ENCODE measurements at regions not wholly inside any gene's neighbourhood (a gene's known extent, or its start where the extent isn't known, plus 50 kb on each side); places are given as distances from the start of the nearest gene placed in this dataset.

DNA sequence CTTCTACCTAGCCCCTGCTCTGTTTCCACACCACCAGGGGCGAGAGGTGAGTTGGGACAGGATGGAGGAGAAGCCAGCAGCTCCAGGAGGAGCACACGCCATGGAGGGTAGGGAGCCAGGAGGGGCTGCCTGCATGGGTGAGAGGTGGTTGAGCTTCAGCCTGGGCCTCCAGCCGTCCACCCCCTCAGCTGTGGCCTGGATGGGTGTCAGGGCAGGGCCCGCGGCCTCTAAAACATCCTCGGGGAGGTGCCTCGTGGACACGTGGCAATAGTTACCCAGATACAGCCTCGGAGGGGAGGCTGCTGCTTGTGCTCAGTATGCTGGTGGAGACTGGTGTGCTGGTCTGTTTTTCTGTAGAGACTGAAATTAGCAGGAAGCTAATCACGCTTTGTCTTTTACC is 104.7 kb upstream of the GSE1 start:
- TF ChIP-seq EZH2phosphoT487 (IDR thresholded peaks at IDR 0.05; ENCODE audit: borderline replicate concordance, low read length): no peak
- TF ChIP-seq, protein P1, sequence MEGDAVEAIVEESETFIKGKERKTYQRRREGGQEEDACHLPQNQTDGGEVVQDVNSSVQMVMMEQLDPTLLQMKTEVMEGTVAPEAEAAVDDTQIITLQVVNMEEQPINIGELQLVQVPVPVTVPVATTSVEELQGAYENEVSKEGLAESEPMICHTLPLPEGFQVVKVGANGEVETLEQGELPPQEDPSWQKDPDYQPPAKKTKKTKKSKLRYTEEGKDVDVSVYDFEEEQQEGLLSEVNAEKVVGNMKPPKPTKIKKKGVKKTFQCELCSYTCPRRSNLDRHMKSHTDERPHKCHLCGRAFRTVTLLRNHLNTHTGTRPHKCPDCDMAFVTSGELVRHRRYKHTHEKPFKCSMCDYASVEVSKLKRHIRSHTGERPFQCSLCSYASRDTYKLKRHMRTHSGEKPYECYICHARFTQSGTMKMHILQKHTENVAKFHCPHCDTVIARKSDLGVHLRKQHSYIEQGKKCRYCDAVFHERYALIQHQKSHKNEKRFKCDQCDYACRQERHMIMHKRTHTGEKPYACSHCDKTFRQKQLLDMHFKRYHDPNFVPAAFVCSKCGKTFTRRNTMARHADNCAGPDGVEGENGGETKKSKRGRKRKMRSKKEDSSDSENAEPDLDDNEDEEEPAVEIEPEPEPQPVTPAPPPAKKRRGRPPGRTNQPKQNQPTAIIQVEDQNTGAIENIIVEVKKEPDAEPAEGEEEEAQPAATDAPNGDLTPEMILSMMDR (IDR thresholded peaks at IDR 0.05; ENCODE audit: low read depth, low read length, poor library complexity, severe bottlenecking): no peak
- Histone ChIP-seq H3K79me2 (ENCODE audit: control insufficient read depth, low read length) (no peaks in the 10 kb centered on the region), H3K4me3 (ENCODE audit: low read length) (no peak overlapping the region), H3F3A (ENCODE audit: control insufficient read depth, insufficient read depth) (no peaks in the 10 kb centered on the region), H4K20me1 (ENCODE audit: control insufficient read depth, insufficient read depth, low read depth, low read length) (no peaks in the 10 kb centered on the region), H3K27ac (ENCODE audit: low read depth, low read length) (no peak overlapping the region), H3K9me3 (ENCODE audit: control insufficient read depth, insufficient read depth, low read length) (no peaks in the 10 kb centered on the region), H3K27me3 (ENCODE audit: control insufficient read depth, low read length) (peaks cover 3% of the 10 kb centered on the region; the same call in 1 of the 2 replicates), H3K9me2 (replicated peaks; ENCODE audit: control insufficient read depth, low read length) (no peaks in the 10 kb centered on the region), H3K4me2 (ENCODE audit: low read length) (no peak overlapping the region), H3K36me3 (ENCODE audit: control insufficient read depth, low read length) (no peaks in the 10 kb centered on the region), H3K4me1 (ENCODE audit: control insufficient read depth, low read length) (no peaks in the 10 kb centered on the region)

DNA sequence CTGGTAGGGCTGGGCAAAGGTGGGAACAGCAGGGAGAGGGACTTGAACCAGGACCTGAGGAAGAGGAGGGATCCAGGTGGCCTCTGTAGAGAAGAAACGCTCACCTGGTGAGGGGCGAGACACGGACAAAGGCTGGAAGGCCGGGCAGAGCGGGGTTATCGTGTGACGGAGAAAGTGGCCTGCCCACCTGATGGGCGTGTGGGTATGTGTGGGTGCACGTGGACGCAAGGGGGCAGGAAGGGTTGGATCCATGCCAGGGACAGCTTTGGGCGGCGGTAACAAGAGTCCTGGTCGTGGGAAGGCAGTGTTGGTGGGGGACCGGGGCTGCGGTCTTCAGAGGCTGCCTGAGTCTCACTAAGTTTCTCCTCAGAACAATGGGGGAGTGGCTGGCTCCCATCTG is 104.1 kb upstream of the GSE1 start:
- Histone ChIP-seq H3F3A (ENCODE audit: control insufficient read depth, insufficient read depth) (no peaks in the 10 kb centered on the region), H4K20me1 (ENCODE audit: control insufficient read depth, insufficient read depth, low read depth, low read length) (no peaks in the 10 kb centered on the region), H3K9me3 (ENCODE audit: control insufficient read depth, insufficient read depth, low read length) (no peaks in the 10 kb centered on the region), H3K27ac (ENCODE audit: low read depth, low read length) (no peak overlapping the region), H3K4me1 (ENCODE audit: control insufficient read depth, low read length) (no peaks in the 10 kb centered on the region), H3K27me3 (ENCODE audit: control insufficient read depth, low read length) (peaks cover 3% of the 10 kb centered on the region; the same call in 1 of the 2 replicates), H3K36me3 (ENCODE audit: control insufficient read depth, low read length) (no peaks in the 10 kb centered on the region), H3K4me2 (ENCODE audit: low read length) (no peak overlapping the region), H3K9me2 (replicated peaks; ENCODE audit: control insufficient read depth, low read length) (no peaks in the 10 kb centered on the region), H3K79me2 (ENCODE audit: control insufficient read depth, low read length) (no peaks in the 10 kb centered on the region), H3K4me3 (ENCODE audit: low read length) (no peak overlapping the region)
- TF ChIP-seq, protein P1 (IDR thresholded peaks at IDR 0.05; ENCODE audit: low read depth, low read length, poor library complexity, severe bottlenecking): no peak
- TF ChIP-seq EZH2phosphoT487 (IDR thresholded peaks at IDR 0.05; ENCODE audit: borderline replicate concordance, low read length): no peak

DNA sequence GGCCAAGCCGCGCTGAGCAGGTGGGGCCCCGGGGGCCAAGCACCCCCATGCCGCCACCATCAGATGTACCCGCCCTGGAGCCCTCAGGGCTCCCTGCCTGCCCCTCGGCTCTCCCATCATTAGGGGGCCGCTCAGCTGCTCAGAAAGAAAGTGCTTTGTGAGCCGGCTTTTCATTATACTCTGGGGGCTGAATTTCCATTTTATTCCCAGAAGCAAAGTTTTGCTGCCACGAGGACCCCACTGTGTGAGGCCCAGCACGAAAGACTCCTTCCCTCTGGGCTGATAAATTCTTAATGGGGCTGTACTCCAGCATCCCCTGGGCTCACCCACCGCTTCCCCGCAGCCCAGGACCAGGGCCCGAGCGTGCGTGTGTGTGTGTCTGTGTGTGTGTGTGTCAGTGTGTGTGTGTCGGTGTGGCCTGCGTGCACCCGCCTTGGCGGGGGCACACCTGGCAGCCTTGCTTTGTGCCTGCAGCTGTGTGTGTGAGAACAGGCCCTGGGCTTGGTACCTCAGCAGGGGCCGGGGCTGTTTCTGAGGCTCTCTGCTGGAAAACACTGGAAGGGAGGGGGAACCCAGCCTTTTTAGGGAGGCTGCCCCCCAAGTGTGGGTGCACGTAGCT is 103.0 kb upstream of the GSE1 start:
- no peaks in the 10 kb centered on the region for H4K20me1 ChIP-seq (ENCODE audit: control insufficient read depth, insufficient read depth, low read depth, low read length)
- no peaks in the 10 kb centered on the region for H3K36me3 ChIP-seq (ENCODE audit: control insufficient read depth, low read length)
- no peaks in the 10 kb centered on the region for H3F3A ChIP-seq (ENCODE audit: control insufficient read depth, insufficient read depth)
- H3K9me2 ChIP-seq (replicated peaks; ENCODE audit: control insufficient read depth, low read length): no peaks in the 10 kb centered on the region
- H3K9me3 ChIP-seq (ENCODE audit: control insufficient read depth, insufficient read depth, low read length): no peaks in the 10 kb centered on the region
- H3K79me2 ChIP-seq (ENCODE audit: control insufficient read depth, low read length): no peaks in the 10 kb centered on the region
- peaks cover 3% of the 10 kb centered on the region; the same call in 1 of the 2 replicates for H3K27me3 ChIP-seq (ENCODE audit: control insufficient read depth, low read length)
- no peak overlapping the region for H3K4me2 ChIP-seq (ENCODE audit: low read length)
- TF ChIP-seq, protein P1 (IDR thresholded peaks at IDR 0.05; ENCODE audit: low read depth, low read length, poor library complexity, severe bottlenecking): no peak
- no peak for TF ChIP-seq EZH2phosphoT487 (IDR thresholded peaks at IDR 0.05; ENCODE audit: borderline replicate concordance, low read length)
- no peak overlapping the region for H3K27ac ChIP-seq (ENCODE audit: low read depth, low read length)
- H3K4me1 ChIP-seq (ENCODE audit: control insufficient read depth, low read length): no peaks in the 10 kb centered on the region
- H3K4me3 ChIP-seq (ENCODE audit: low read length): no peak overlapping the region
